H1 (cell line): ENCODE measurements at regions not wholly inside any gene's neighbourhood (a gene's known extent, or its start where the extent isn't known, plus 50 kb on each side); places are given as distances from the start of the nearest gene placed in this dataset.

ENCODE experiments used
- CTCF ChIA-PET: fragments of 300-600 bp; sonication (Branson Sonifier 250); formaldehyde crosslinking; loops from one replicate; lab custom pipeline; 2021; ENCODE audit not compliant: partially characterized antibody; lab: Charles Lee
- POLR2A ChIA-PET: fragments of 300-600 bp; sonication (Branson Sonifier 250); formaldehyde crosslinking; loops from one replicate; lab custom pipeline; 2021; ENCODE audit warnings: inconsistent platforms; ENCODE audit not compliant: partially characterized antibody; lab: Charles Lee
- DNase-seq, 2 experiments: peaks; one replicate each; pipeline versions ENCODE4 v3.0.0 to v3.0.0-alpha.2; 2010 to 2022; ENCODE audit warnings: low spot score in 2 of 2, low read depth in 1 of 2, mixed read lengths in 1 of 2
- FAIRE-seq: peaks from 2 replicates; lab custom pipeline; 2011; peaks lifted over from hg19 to GRCh38; lab: Jason Lieb, UNC
- H2AFZ ChIP-seq: 2 replicates; pipeline ENCODE4 v1.8.1; 2012; ENCODE audit warnings: low read length, inconsistent platforms
- H2AK5ac ChIP-seq: 2 replicates; pipeline ENCODE4 v1.6.1; 2013; ENCODE audit warnings: low read depth, low read length
- H2BK120ac ChIP-seq: replicated peaks from 2 replicates; pipeline ENCODE3; 2013; ENCODE audit warnings: low read depth, low read length, inconsistent platforms
- H2BK12ac ChIP-seq: 2 replicates; pipeline ENCODE4 v1.6.1; 2013; ENCODE audit warnings: low read depth, low read length
- H2BK15ac ChIP-seq: 2 replicates; pipeline ENCODE4 v1.6.1; 2013; ENCODE audit warnings: low read length
- H2BK20ac ChIP-seq: 2 replicates; pipeline ENCODE4 v1.6.1; 2013; ENCODE audit warnings: low read length
- H2BK5ac ChIP-seq: 2 replicates; pipeline ENCODE4 v1.6.1; 2013; ENCODE audit warnings: low read depth, low read length
- H3K14ac ChIP-seq: 2 replicates; pipeline ENCODE4 v1.6.1; 2013; ENCODE audit warnings: inconsistent platforms; ENCODE audit not compliant: insufficient read length
- H3K18ac ChIP-seq: 2 replicates; pipeline ENCODE4 v1.6.1; 2013; ENCODE audit warnings: low read length; ENCODE audit errors: extremely low read depth
- H3K23ac ChIP-seq: 2 replicates; pipeline ENCODE4 v1.6.1; 2013; ENCODE audit warnings: inconsistent platforms; ENCODE audit not compliant: insufficient read length
- H3K23me2 ChIP-seq: 2 replicates; pipeline ENCODE4 v1.6.1; 2013; ENCODE audit warnings: low read depth, low read length
- H3K27ac ChIP-seq: 2 replicates; pipeline ENCODE4 v1.6.1; 2011; ENCODE audit warnings: low read depth, low read length, inconsistent platforms
- H3K27me3 ChIP-seq, 4 experiments: replicated peaks in 1 of 4; 1 replicate in 1 of 4; 2 replicates in 3 of 4; pipeline versions ENCODE4 v1.6.1 to v1.8.1; 2011 to 2013; ENCODE audit warnings: low read length in 3 of 4, mild to moderate bottlenecking in 3 of 4, inconsistent platforms in 2 of 4, mixed read lengths in 2 of 4, moderate library complexity in 1 of 4; ENCODE audit not compliant: control insufficient read depth in 3 of 4, insufficient read depth in 3 of 4; ENCODE audit errors: extremely low read depth in 1 of 4
- H3K36me3 ChIP-seq, 4 experiments: 2 replicates each; pipeline versions ENCODE4 v1.6.1 to v1.8.1; 2011 to 2013; ENCODE audit warnings: mild to moderate bottlenecking in 4 of 4, low read length in 3 of 4, moderate library complexity in 2 of 4, control low read depth in 1 of 4, inconsistent platforms in 1 of 4; ENCODE audit not compliant: insufficient read depth in 4 of 4, control insufficient read depth in 2 of 4
- H3K4ac ChIP-seq: replicated peaks from 2 replicates; pipeline ENCODE3; 2013; ENCODE audit warnings: low read length, low read depth, mixed read lengths, inconsistent platforms; ENCODE audit not compliant: insufficient read length
- H3K4me1 ChIP-seq, 4 experiments: replicated peaks in 1 of 4; 1 replicate in 1 of 4; 2 replicates in 3 of 4; pipeline versions ENCODE4 v1.6.1 to v1.8.1; 2011 to 2013; ENCODE audit warnings: low read length in 3 of 4, inconsistent platforms in 2 of 4, mixed read lengths in 1 of 4; ENCODE audit not compliant: insufficient read depth in 4 of 4, control insufficient read depth in 3 of 4
- H3K4me2 ChIP-seq, 2 experiments: 2 replicates each; pipeline versions ENCODE4 v1.6.1 to v1.8.1; 2011 to 2013; ENCODE audit warnings: low read depth in 2 of 2, low read length in 2 of 2, control low read depth in 1 of 2, inconsistent platforms in 1 of 2, mild to moderate bottlenecking in 1 of 2; ENCODE audit not compliant: insufficient read depth in 1 of 2
- H3K4me3 ChIP-seq, 4 experiments: fragments of 200-600, 300-600 bp in 1 of 4; sonication (generic), shearing (Covaris generic), sonication (Bioruptor Twin) in 1 of 4; 2 replicates each; pipeline versions ENCODE4 v1.5.1 to v1.8.1; 2011 to 2016; ENCODE audit warnings: low read length in 4 of 4, low read depth in 3 of 4, control low read depth in 2 of 4, inconsistent platforms in 2 of 4, mild to moderate bottlenecking in 2 of 4, mixed read lengths in 1 of 4, moderate library complexity in 1 of 4; ENCODE audit not compliant: insufficient read depth in 2 of 4; ENCODE audit errors: extremely low read depth in 1 of 4
- H3K56ac ChIP-seq: replicated peaks from 2 replicates; pipeline ENCODE3; 2013; ENCODE audit warnings: low read depth, mild to moderate bottlenecking, mixed read lengths, low read length, inconsistent platforms; ENCODE audit not compliant: insufficient read length
- H3K79me1 ChIP-seq: 2 replicates; pipeline ENCODE4 v1.6.1; 2013; ENCODE audit warnings: low read depth, low read length, control low read depth
- H3K79me2 ChIP-seq, 2 experiments: 2 replicates each; pipeline versions ENCODE4 v1.6.1 to v1.8.1; 2012 to 2013; ENCODE audit warnings: low read length in 2 of 2, mild to moderate bottlenecking in 2 of 2, inconsistent platforms in 1 of 2; ENCODE audit not compliant: insufficient read depth in 2 of 2, control insufficient read depth in 1 of 2
- H3K9ac ChIP-seq, 4 experiments: replicated peaks in 1 of 4; 1 replicate in 1 of 4; 2 replicates in 3 of 4; pipeline versions ENCODE4 v1.6.1 to v1.8.1; 2011 to 2013; ENCODE audit warnings: low read depth in 3 of 4, low read length in 3 of 4, control low read depth in 2 of 4, mild to moderate bottlenecking in 2 of 4, moderate library complexity in 2 of 4, inconsistent platforms in 1 of 4; ENCODE audit errors: extremely low read depth in 1 of 4
- H3K9me3 ChIP-seq, 2 experiments: 2 replicates each; pipeline versions ENCODE4 v1.6.1 to v1.8.1; 2012 to 2013; ENCODE audit warnings: mild to moderate bottlenecking in 2 of 2, moderate library complexity in 2 of 2, control low read depth in 1 of 2, inconsistent platforms in 1 of 2, low read depth in 1 of 2, low read length in 1 of 2, mixed read lengths in 1 of 2; ENCODE audit not compliant: insufficient read depth in 2 of 2
- H4K20me1 ChIP-seq, 2 experiments: replicated peaks in 1 of 2; 2 replicates each; pipeline versions ENCODE3 to v1.8.1; 2011 to 2013; ENCODE audit warnings: inconsistent platforms in 2 of 2, low read length in 2 of 2, mild to moderate bottlenecking in 1 of 2; ENCODE audit not compliant: insufficient read depth in 2 of 2, control insufficient read depth in 1 of 2
- H4K5ac ChIP-seq: 2 replicates; pipeline ENCODE4 v1.6.1; 2013; ENCODE audit warnings: low read length, low read depth, mixed read lengths, inconsistent platforms; ENCODE audit not compliant: insufficient read length
- H4K8ac ChIP-seq: 2 replicates; pipeline ENCODE4 v1.8.0; 2013; ENCODE audit warnings: mild to moderate bottlenecking, moderate library complexity, low read length, inconsistent platforms; ENCODE audit not compliant: insufficient read depth; ENCODE audit errors: extremely low read depth
- H4K91ac ChIP-seq: replicated peaks from 2 replicates; pipeline ENCODE3; 2013; ENCODE audit warnings: low read length, mixed read lengths, inconsistent platforms; ENCODE audit not compliant: insufficient read length
- CEBPB ChIP-seq: IDR thresholded peaks from 2 replicates; pipeline ENCODE4 v1.6.1; 2012; ENCODE audit warnings: low read depth, low read length
- CHD2 ChIP-seq: IDR thresholded peaks from 2 replicates; pipeline ENCODE4 v1.6.1; 2012; ENCODE audit warnings: low read length, improper control_type of control experiment
- CREB1 ChIP-seq: IDR thresholded peaks from 2 replicates; pipeline ENCODE4 v1.6.1; 2012; ENCODE audit warnings: inconsistent platforms
- CTBP2 ChIP-seq: IDR thresholded peaks from 2 replicates; pipeline ENCODE4 v1.7.0; 2011; ENCODE audit warnings: borderline replicate concordance, mild to moderate bottlenecking, moderate library complexity, mixed read lengths, low read length; ENCODE audit not compliant: insufficient read depth, insufficient read length
- EP300 ChIP-seq, 2 experiments: IDR thresholded peaks; 1 replicate in 1 of 2; 2 replicates in 1 of 2; pipeline ENCODE4 v1.6.1; 2011 to 2012; ENCODE audit warnings: low read depth in 2 of 2, low read length in 2 of 2, mild to moderate bottlenecking in 2 of 2, borderline replicate concordance in 1 of 2, inconsistent platforms in 1 of 2, moderate library complexity in 1 of 2
- MAX ChIP-seq: IDR thresholded peaks from 2 replicates; pipeline ENCODE4 v1.6.1; 2012; ENCODE audit warnings: inconsistent platforms
- POLR2A ChIP-seq, 2 experiments: IDR thresholded peaks; 1 replicate in 1 of 2; 2 replicates in 1 of 2; pipeline ENCODE4 v1.6.1; 2011; ENCODE audit warnings: low read depth in 2 of 2, low read length in 2 of 2, mild to moderate bottlenecking in 2 of 2; ENCODE audit errors: control extremely low read depth in 1 of 2
- RAD21 ChIP-seq, 2 experiments: IDR thresholded peaks in 1 of 2; conservative IDR thresholded peaks in 1 of 2; 2 replicates each; pipeline ENCODE4 v1.6.1; 2011; ENCODE audit warnings: low read depth in 2 of 2, low read length in 2 of 2, improper control_type of control experiment in 1 of 2, inconsistent platforms in 1 of 2, mild to moderate bottlenecking in 1 of 2, moderate library complexity in 1 of 2
- RFX5 ChIP-seq: IDR thresholded peaks from 2 replicates; pipeline ENCODE4 v1.6.1; 2011; ENCODE audit warnings: low read depth, low read length, improper control_type of control experiment, borderline replicate concordance
- SAP30 ChIP-seq: fragments of 300-600 bp; sonication (generic); IDR thresholded peaks from 2 replicates; pipeline ENCODE4 v1.7.1; 2012; ENCODE audit warnings: low read length, moderate library complexity, mild to moderate bottlenecking, inconsistent platforms; ENCODE audit not compliant: insufficient read depth, insufficient replicate concordance
- SIX5 ChIP-seq: IDR thresholded peaks from 2 replicates; pipeline ENCODE4 v1.6.1; 2011; ENCODE audit warnings: mild to moderate bottlenecking, low read depth, low read length
- SP1 ChIP-seq: IDR thresholded peaks from 2 replicates; pipeline ENCODE4 v1.6.1; 2011; ENCODE audit warnings: low read depth, low read length
- SUZ12 ChIP-seq: fragments of 200-600 bp; sonication (generic); IDR thresholded peaks from 2 replicates; pipeline ENCODE4 v1.6.1; 2012; ENCODE audit warnings: mild to moderate bottlenecking, inconsistent platforms, low read length, moderate library complexity, mixed read lengths
- TCF12 ChIP-seq: IDR thresholded peaks from 2 replicates; pipeline ENCODE4 v1.6.1; 2011; ENCODE audit warnings: low read depth, mild to moderate bottlenecking, low read length
- USF2 ChIP-seq: IDR thresholded peaks from 2 replicates; pipeline ENCODE4 v1.6.1; 2011; ENCODE audit warnings: low read length, improper control_type of control experiment

- no peaks in the 10 kb centered on the region for H3K79me2 ChIP-seq
- TF ChIP-seq USF2 (no peak), SUZ12 (no peak), CREB1 (no peak), RAD21 (IDR thresholded peaks at IDR 0.05 in 1 of 2, conservative IDR thresholded peaks at IDR 0.05 in 1 of 2; ENCODE audit: low read depth in 2 of 2, low read length in 2 of 2) (no peak), CHD2 (no peak), CTBP2 (no peak), SIX5 (no peak), SP1 (no peak), POLR2A (IDR thresholded peaks at IDR 0.05; ENCODE audit: control extremely low read depth in 1 of 2, low read depth in 2 of 2, low read length in 2 of 2) (no peak), SAP30 (no peak), CEBPB (no peak), TCF12 (no peak), MAX (no peak), EP300 (IDR thresholded peaks at IDR 0.05; ENCODE audit: borderline replicate concordance in 1 of 2, low read depth in 2 of 2, low read length in 2 of 2) (no peak), RFX5 (no peak)
Measured at GRCh38 chr7:15856311-15856710, 169.8 kb upstream of the MEOX2 start.

More at GRCh38 chr7:15856311-15856710, 169.8 kb upstream of the MEOX2 start:
- Histone ChIP-seq H3K9ac (no peak overlapping the region), H3K27ac (no peak overlapping the region), H2BK15ac (no peak overlapping the region), H3K23me2 (no peaks in the 10 kb centered on the region), H4K5ac (no peak overlapping the region), H2BK5ac (no peak overlapping the region), H3K4me3 (no peak overlapping the region), H3K36me3 (no peaks in the 10 kb centered on the region), H3K56ac (no peak overlapping the region), H3K4me1 (peaks cover 0 to 2% (median 0%) of the 10 kb centered on the region in 4 experiments; a peak in 1 of 7 replicates), H2BK12ac (no peak overlapping the region), H3K23ac (no peak overlapping the region), H4K20me1 (no peaks in the 10 kb centered on the region), H3K4ac (no peak overlapping the region), H2AK5ac (no peak overlapping the region), H3K27me3 (no peaks in the 10 kb centered on the region), H4K8ac (no peak overlapping the region), H4K91ac (no peak overlapping the region), H2BK120ac (no peak overlapping the region), H3K4me2 (no peak overlapping the region), H3K18ac (no peak overlapping the region), H3K9me3 (no peaks in the 10 kb centered on the region), H2AFZ (no peak overlapping the region), H3K79me1 (no peaks in the 10 kb centered on the region), H3K14ac (no peak overlapping the region), H2BK20ac (no peak overlapping the region)
- FAIRE-seq (no peak), DNase-seq (no peak)
- CTCF ChIA-PET = no interaction called here
- POLR2A ChIA-PET = no interaction called here
